ENCODE measurements at regions not wholly inside any gene's neighbourhood (a gene's known extent, or its start where the extent isn't known, plus 50 kb on each side); places are given as distances from the start of the nearest gene placed in this dataset.

GRCh38 chr5:9894571-9895301 is 264.6 kb upstream of the TAS2R1 start:
- Mint-ChIP-seq H3K4me1 (no peaks in the 10 kb centered on the region), H3K4me3 (no peak overlapping the region), H3K9me3 (peaks cover 1 to 12% (median 5%) of the 10 kb centered on the region in 7 donors), H3K36me3 (no peaks in the 10 kb centered on the region), H3K27me3 (ENCODE audit: low read depth in 3 of 3) (peaks cover 0 to 2% (median 0%) of the 10 kb centered on the region in 3 donors), H3K27ac (no peak overlapping the region)
- no peaks in the 10 kb centered on the region for H3K79me2 ChIP-seq (ENCODE audit: insufficient read depth, low read length)
- H3K27me3 ChIP-seq (ENCODE audit: control insufficient read depth in 2 of 2, insufficient read depth in 2 of 2, low read length in 2 of 2): no peaks in the 10 kb centered on the region
- H3K9me3 ChIP-seq (replicated peaks in 1 of 2; ENCODE audit: control insufficient read depth in 1 of 2, insufficient read depth in 1 of 2, low read length in 2 of 2): no peaks in the 10 kb centered on the region
- H3K4me3 ChIP-seq (replicated peaks in 1 of 3; ENCODE audit: low read depth in 2 of 3, low read length in 3 of 3): no peak overlapping the region
- DNase-seq: no peak
- 20% methylated on average over 1 of the region's 3 CpGs for WGBS (ENCODE audit: insufficient coverage)
- H3K4me1 ChIP-seq (ENCODE audit: control insufficient read depth in 1 of 2, insufficient read depth in 2 of 2, low read length in 2 of 2): no peaks in the 10 kb centered on the region
- intact Hi-C loops (cut with micrococcal nuclease): no loop called here
- no peaks in the 10 kb centered on the region for H4K20me1 ChIP-seq (ENCODE audit: insufficient read depth, low read length)
- no peak overlapping the region for H3K9ac ChIP-seq (ENCODE audit: insufficient read depth, low read length, poor library complexity, severe bottlenecking)
- no peak overlapping the region for H3K4me2 ChIP-seq (replicated peaks; ENCODE audit: extremely low read depth, low read length, poor library complexity, severe bottlenecking)
- no peak for TF ChIP-seq CTCF (IDR thresholded peaks at IDR 0.05)
- no peak overlapping the region for H3K27ac ChIP-seq (ENCODE audit: low read depth in 1 of 2, low read length in 2 of 2)
- no peaks in the 10 kb centered on the region for H3K36me3 ChIP-seq (replicated peaks in 1 of 2; ENCODE audit: control insufficient read depth in 1 of 2, insufficient read depth in 2 of 2, low read length in 2 of 2)
- no peak overlapping the region for H2AFZ ChIP-seq (ENCODE audit: insufficient read depth, low read depth, low read length, poor library complexity, severe bottlenecking)

GRCh38 chr5:9892696-9893095 is 262.5 kb upstream of the TAS2R1 start:
- Histone ChIP-seq H2AFZ (ENCODE audit: insufficient read depth, low read depth, low read length, poor library complexity, severe bottlenecking) (no peak overlapping the region), H3K4me1 (ENCODE audit: control insufficient read depth in 1 of 2, insufficient read depth in 2 of 2, low read length in 2 of 2) (no peaks in the 10 kb centered on the region), H3K9ac (ENCODE audit: insufficient read depth, low read length, poor library complexity, severe bottlenecking) (no peak overlapping the region), H3K9me3 (replicated peaks in 1 of 2; ENCODE audit: control insufficient read depth in 1 of 2, insufficient read depth in 1 of 2, low read length in 2 of 2) (no peaks in the 10 kb centered on the region), H4K20me1 (ENCODE audit: insufficient read depth, low read length) (no peaks in the 10 kb centered on the region), H3K27ac (ENCODE audit: low read depth in 1 of 2, low read length in 2 of 2) (no peak overlapping the region), H3K4me2 (replicated peaks; ENCODE audit: extremely low read depth, low read length, poor library complexity, severe bottlenecking) (no peak overlapping the region), H3K4me3 (replicated peaks in 1 of 3; ENCODE audit: low read depth in 2 of 3, low read length in 3 of 3) (no peak overlapping the region), H3K36me3 (replicated peaks in 1 of 2; ENCODE audit: control insufficient read depth in 1 of 2, insufficient read depth in 2 of 2, low read length in 2 of 2) (no peaks in the 10 kb centered on the region), H3K79me2 (ENCODE audit: insufficient read depth, low read length) (no peaks in the 10 kb centered on the region), H3K27me3 (ENCODE audit: control insufficient read depth in 2 of 2, insufficient read depth in 2 of 2, low read length in 2 of 2) (no peaks in the 10 kb centered on the region)
- no peaks in the 10 kb centered on the region for H3K4me1 Mint-ChIP-seq
- no peaks in the 10 kb centered on the region for H3K36me3 Mint-ChIP-seq
- H3K9me3 Mint-ChIP-seq: peaks cover 1 to 12% (median 6%) of the 10 kb centered on the region in 7 donors
- TF ChIP-seq CTCF (IDR thresholded peaks at IDR 0.05): no peak
- no CpG with 5 or more reads among the region's 3 CpGs for WGBS (ENCODE audit: insufficient coverage)
- no peak overlapping the region for H3K27ac Mint-ChIP-seq
- H3K27me3 Mint-ChIP-seq (ENCODE audit: low read depth in 3 of 3): peaks cover 0 to 2% (median 2%) of the 10 kb centered on the region in 3 donors
- intact Hi-C loops (cut with micrococcal nuclease): no loop called here
- H3K4me3 Mint-ChIP-seq: no peak overlapping the region
- no peak for DNase-seq
